BE2C (cell line): ENCODE measurements at regions not wholly inside any gene's neighbourhood (a gene's known extent, or its start where the extent isn't known, plus 50 kb on each side); places are given as distances from the start of the nearest gene placed in this dataset.

Source experiments
- DNase-seq: peaks from one replicate; pipeline ENCODE4 v3.0.0-alpha.2; 2020
- H3K27me3 ChIP-seq: fragments of 250-450 bp; sonication (Bioruptor Pico); 2 replicates; pipeline ENCODE4 v1.5.1; 2020; ENCODE audit warnings: mild to moderate bottlenecking
- H3K36me3 ChIP-seq: fragments of 250-450 bp; sonication (Bioruptor Pico); 2 replicates; pipeline ENCODE4 v1.5.1; 2020; ENCODE audit warnings: mild to moderate bottlenecking
- H3K4me1 ChIP-seq: fragments of 250-450 bp; sonication (Bioruptor Pico); 2 replicates; pipeline ENCODE4 v1.5.1; 2020
- H3K4me3 ChIP-seq: 2 replicates; pipeline ENCODE4 v1.5.1; 2011; ENCODE audit warnings: low read depth, low read length
- H3K9me3 ChIP-seq: fragments of 250-450 bp; sonication (Bioruptor Pico); 2 replicates; pipeline ENCODE4 v1.5.1; 2020
- CTCF ChIP-seq: IDR thresholded peaks from 2 replicates; pipeline ENCODE4 v1.5.1; 2012; ENCODE audit warnings: mild to moderate bottlenecking, low read depth, low read length

- Histone ChIP-seq H3K4me1 (peaks cover 29% of the 10 kb centered on the region), H3K9me3 (no peaks in the 10 kb centered on the region; the same call in 1 of the 2 replicates), H3K36me3 (no peaks in the 10 kb centered on the region), H3K4me3 (no peak overlapping the region), H3K27me3 (no peaks in the 10 kb centered on the region)
- DNase-seq: no peak
- no peak for TF ChIP-seq CTCF
Observed at GRCh38 chr21:28513428-28513827, 479.2 kb downstream of the LTN1 start.

- Histone ChIP-seq H3K4me1 (peaks cover 18% of the 10 kb centered on the region), H3K9me3 (no peaks in the 10 kb centered on the region; the same call in 1 of the 2 replicates), H3K36me3 (no peaks in the 10 kb centered on the region), H3K4me3 (no peak overlapping the region), H3K27me3 (no peaks in the 10 kb centered on the region)
- peak; percentile 19; the same call in 1 of the 2 replicates for TF ChIP-seq CTCF
- DNase-seq: no peak
Observed at GRCh38 chr21:28509031-28509430, 483.6 kb downstream of the LTN1 start.

- no peaks in the 10 kb centered on the region for H3K27me3 ChIP-seq
- no peak for DNase-seq
- H3K9me3 ChIP-seq: no peaks in the 10 kb centered on the region; the same call in 1 of the 2 replicates
- H3K36me3 ChIP-seq: no peaks in the 10 kb centered on the region
- no peak overlapping the region for H3K4me3 ChIP-seq
- H3K4me1 ChIP-seq: peaks cover 18% of the 10 kb centered on the region
- TF ChIP-seq CTCF: no peak
Observed at GRCh38 chr21:28508126-28508525, 484.6 kb downstream of the LTN1 start.

GRCh38 chr21:28496517-28496916 lies 496.2 kb downstream of the LTN1 start:
- no peak for TF ChIP-seq CTCF
- Histone ChIP-seq H3K9me3 (no peaks in the 10 kb centered on the region), H3K4me1 (peaks cover 12% of the 10 kb centered on the region), H3K27me3 (no peaks in the 10 kb centered on the region), H3K36me3 (no peaks in the 10 kb centered on the region), H3K4me3 (no peak overlapping the region)
- no peak for DNase-seq

- no peaks in the 10 kb centered on the region for H3K27me3 ChIP-seq
- H3K4me3 ChIP-seq: no peak overlapping the region
- H3K9me3 ChIP-seq: no peaks in the 10 kb centered on the region
- no peak for DNase-seq
- H3K4me1 ChIP-seq: peaks cover 20% of the 10 kb centered on the region
- TF ChIP-seq CTCF: no peak
- H3K36me3 ChIP-seq: no peaks in the 10 kb centered on the region
Observed at GRCh38 chr21:28492127-28492526, 500.6 kb downstream of the LTN1 start.

- Histone ChIP-seq H3K4me3 (no peak overlapping the region), H3K9me3 (no peaks in the 10 kb centered on the region), H3K27me3 (no peaks in the 10 kb centered on the region), H3K4me1 (peaks cover 20% of the 10 kb centered on the region), H3K36me3 (no peaks in the 10 kb centered on the region)
- DNase-seq: no peak
- no peak for TF ChIP-seq CTCF
Observed at GRCh38 chr21:28489821-28490350, 502.8 kb downstream of the LTN1 start.
